ENCODE measurements at regions not wholly inside any gene's neighbourhood (a gene's known extent, or its start where the extent isn't known, plus 50 kb on each side); places are given as distances from the start of the nearest gene placed in this dataset.
"Not testable (repeated sequence)": the region's sequence is repeated elsewhere in the genome, so short reads cannot be mapped to it uniquely, and the experiment has no call there.

- not testable (repeated sequence) for DNase-seq
Observed at GRCh38 chr15:99799182-99799853, 66.1 kb upstream of the LYSMD4 start.

GRCh38 chr15:99796940-99797870 is 64.0 kb upstream of the LYSMD4 start:
- not testable (repeated sequence) for H2AFZ ChIP-seq (ENCODE audit: low read length); H3F3A ChIP-seq (ENCODE audit: insufficient read depth, low read length); H3K9me3 ChIP-seq (replicated peaks; ENCODE audit: insufficient read depth, low read length); DNase-seq; H4K20me1 ChIP-seq (ENCODE audit: insufficient read depth, low read length); H3K9me2 ChIP-seq (replicated peaks; ENCODE audit: insufficient read depth, low read length); H3K4me2 ChIP-seq (ENCODE audit: low read depth, low read length); H3K9ac ChIP-seq (ENCODE audit: low read length); H3K27ac ChIP-seq (ENCODE audit: low read length); H3K79me2 ChIP-seq (ENCODE audit: low read length); H3K4me3 ChIP-seq (ENCODE audit: low read length); H3K36me3 ChIP-seq (replicated peaks; ENCODE audit: insufficient read depth, low read length); H3K4me1 ChIP-seq (ENCODE audit: low read length); H3K27me3 ChIP-seq (replicated peaks; ENCODE audit: insufficient read depth, low read length)

More at GRCh38 chr15:99799182-99799853, 66.1 kb upstream of the LYSMD4 start:
- H3F3A ChIP-seq (ENCODE audit: insufficient read depth, low read length); H3K4me2 ChIP-seq (ENCODE audit: low read depth, low read length); H3K4me1 ChIP-seq (ENCODE audit: low read length); H3K79me2 ChIP-seq (ENCODE audit: low read length); H3K4me3 ChIP-seq (ENCODE audit: low read length); H2AFZ ChIP-seq (ENCODE audit: low read length); H3K27me3 ChIP-seq (replicated peaks; ENCODE audit: insufficient read depth, low read length); H3K9me3 ChIP-seq (replicated peaks; ENCODE audit: insufficient read depth, low read length); H3K27ac ChIP-seq (ENCODE audit: low read length); H3K9ac ChIP-seq (ENCODE audit: low read length); H4K20me1 ChIP-seq (ENCODE audit: insufficient read depth, low read length); H3K36me3 ChIP-seq (replicated peaks; ENCODE audit: insufficient read depth, low read length); H3K9me2 ChIP-seq (replicated peaks; ENCODE audit: insufficient read depth, low read length): not testable (repeated sequence)

- DNase-seq; H3K36me3 ChIP-seq (replicated peaks; ENCODE audit: insufficient read depth, low read length); H3K4me1 ChIP-seq (ENCODE audit: low read length); H2AFZ ChIP-seq (ENCODE audit: low read length); H4K20me1 ChIP-seq (ENCODE audit: insufficient read depth, low read length); H3F3A ChIP-seq (ENCODE audit: insufficient read depth, low read length); H3K27me3 ChIP-seq (replicated peaks; ENCODE audit: insufficient read depth, low read length); H3K4me2 ChIP-seq (ENCODE audit: low read depth, low read length); H3K27ac ChIP-seq (ENCODE audit: low read length); H3K4me3 ChIP-seq (ENCODE audit: low read length); H3K9me3 ChIP-seq (replicated peaks; ENCODE audit: insufficient read depth, low read length); H3K9me2 ChIP-seq (replicated peaks; ENCODE audit: insufficient read depth, low read length); H3K79me2 ChIP-seq (ENCODE audit: low read length); H3K9ac ChIP-seq (ENCODE audit: low read length): not testable (repeated sequence)
Observed at GRCh38 chr15:99791881-99792807, 58.9 kb upstream of the LYSMD4 start.

- not testable (repeated sequence) for H4K20me1 ChIP-seq (ENCODE audit: insufficient read depth, low read length); H3K9me3 ChIP-seq (replicated peaks; ENCODE audit: insufficient read depth, low read length); H3K36me3 ChIP-seq (replicated peaks; ENCODE audit: insufficient read depth, low read length); H3K79me2 ChIP-seq (ENCODE audit: low read length); H3K9ac ChIP-seq (ENCODE audit: low read length); H3K4me1 ChIP-seq (ENCODE audit: low read length); H3K4me3 ChIP-seq (ENCODE audit: low read length); H3K9me2 ChIP-seq (replicated peaks; ENCODE audit: insufficient read depth, low read length); DNase-seq; H3K27ac ChIP-seq (ENCODE audit: low read length); H3K27me3 ChIP-seq (replicated peaks; ENCODE audit: insufficient read depth, low read length); H3F3A ChIP-seq (ENCODE audit: insufficient read depth, low read length); H2AFZ ChIP-seq (ENCODE audit: low read length); H3K4me2 ChIP-seq (ENCODE audit: low read depth, low read length)
Observed at GRCh38 chr15:99790751-99791150, 57.5 kb upstream of the LYSMD4 start.

GRCh38 chr15:99788156-99788555 is 54.9 kb upstream of the LYSMD4 start:
- Histone ChIP-seq H3K4me3 (ENCODE audit: low read length) (no peak overlapping the region), H3K4me2 (ENCODE audit: low read depth, low read length) (no peak overlapping the region), H3K79me2 (ENCODE audit: low read length) (no peaks in the 10 kb centered on the region), H4K20me1 (ENCODE audit: insufficient read depth, low read length) (no peaks in the 10 kb centered on the region), H3K36me3 (replicated peaks; ENCODE audit: insufficient read depth, low read length) (no peaks in the 10 kb centered on the region), H3K4me1 (ENCODE audit: low read length) (no peaks in the 10 kb centered on the region), H3K9ac (ENCODE audit: low read length) (no peak overlapping the region), H2AFZ (ENCODE audit: low read length) (no peak overlapping the region), H3F3A (ENCODE audit: insufficient read depth, low read length) (no peaks in the 10 kb centered on the region), H3K9me2 (replicated peaks; ENCODE audit: insufficient read depth, low read length) (no peaks in the 10 kb centered on the region), H3K9me3 (replicated peaks; ENCODE audit: insufficient read depth, low read length) (no peaks in the 10 kb centered on the region), H3K27ac (ENCODE audit: low read length) (no peak overlapping the region), H3K27me3 (replicated peaks; ENCODE audit: insufficient read depth, low read length) (no peaks in the 10 kb centered on the region)
- TF ChIP-seq CTCF (IDR thresholded peaks at IDR 0.05; ENCODE audit: low read length), result no peak
- TF ChIP-seq EZH2phosphoT487 (IDR thresholded peaks at IDR 0.05; ENCODE audit: low read length), result no peak
- TF ChIP-seq EZH2 (optimal IDR thresholded peaks at IDR 0.05; ENCODE audit: low read depth, low read length), result no peak
- DNase-seq, result no peak

- H4K20me1 ChIP-seq (ENCODE audit: insufficient read depth, low read length); H3K79me2 ChIP-seq (ENCODE audit: low read length); H3K27me3 ChIP-seq (replicated peaks; ENCODE audit: insufficient read depth, low read length); H3K9me2 ChIP-seq (replicated peaks; ENCODE audit: insufficient read depth, low read length); H3K27ac ChIP-seq (ENCODE audit: low read length); H3K4me3 ChIP-seq (ENCODE audit: low read length); H3K9me3 ChIP-seq (replicated peaks; ENCODE audit: insufficient read depth, low read length); H3K4me1 ChIP-seq (ENCODE audit: low read length); H3K4me2 ChIP-seq (ENCODE audit: low read depth, low read length); H2AFZ ChIP-seq (ENCODE audit: low read length); H3F3A ChIP-seq (ENCODE audit: insufficient read depth, low read length); DNase-seq; H3K9ac ChIP-seq (ENCODE audit: low read length); H3K36me3 ChIP-seq (replicated peaks; ENCODE audit: insufficient read depth, low read length): not testable (repeated sequence)
Observed at GRCh38 chr15:99784800-99785199, 51.6 kb upstream of the LYSMD4 start.
